Endothelial cell of umbilical vein (primary cell): ENCODE measurements at regions not wholly inside any gene's neighbourhood (a gene's known extent, or its start where the extent isn't known, plus 50 kb on each side); places are given as distances from the start of the nearest gene placed in this dataset.

ENCODE experiments used
- BruUV-seq: library from RNA; stranded (reverse); fragments of 400-500 nt; replicated peaks from 2 replicates; lab custom pipeline; 2021; lab: Mats Ljungman, UMichigan
- CTCF ChIA-PET: fragments of 300-600, 350-600 bp; sonication (Branson Sonifier 250); formaldehyde crosslinking; loops from one replicate; lab custom pipeline; 2021; ENCODE audit warnings: antibody characterized with exemption, inconsistent platforms; lab: Charles Lee
- POLR2A ChIA-PET: fragments of 300-600, 350-600 bp; sonication (Branson Sonifier 250); formaldehyde crosslinking; loops from one replicate; lab custom pipeline; 2021; ENCODE audit warnings: antibody characterized with exemption, inconsistent platforms; lab: Charles Lee
- DNase-seq: peaks from one replicate; pipeline ENCODE4 v3.0.0-alpha.2; 2011; ENCODE audit warnings: low read depth, low spot score
- FAIRE-seq: peaks from 2 replicates; lab custom pipeline; 2011; peaks lifted over from hg19 to GRCh38; lab: Jason Lieb, UNC
- H2AFZ ChIP-seq: 2 replicates; pipeline ENCODE4 v1.6.0; 2012; ENCODE audit warnings: low read depth, low read length, control low read depth, inconsistent platforms
- H3K27ac ChIP-seq: 2 replicates; pipeline ENCODE4 v1.5.1; 2011; ENCODE audit warnings: low read depth, mild to moderate bottlenecking, control low read depth, low read length, moderate library complexity; ENCODE audit not compliant: insufficient read depth
- H3K27me3 ChIP-seq, 2 experiments: 2 replicates each; pipeline versions ENCODE4 v1.6.0 to v1.6.1; 2011; ENCODE audit warnings: low read length in 2 of 2, mixed read lengths in 1 of 2; ENCODE audit not compliant: control insufficient read depth in 2 of 2, insufficient read depth in 2 of 2
- H3K36me3 ChIP-seq, 2 experiments: 2 replicates in 1 of 2; 3 replicates in 1 of 2; pipeline ENCODE4 v1.5.1; 2011; ENCODE audit warnings: low read length in 2 of 2, mild to moderate bottlenecking in 1 of 2, moderate library complexity in 1 of 2; ENCODE audit not compliant: control insufficient read depth in 2 of 2, insufficient read depth in 2 of 2; ENCODE audit errors: extremely low read depth in 1 of 2
- H3K4me1 ChIP-seq: 3 replicates; pipeline ENCODE4 v1.5.1; 2011; ENCODE audit warnings: mild to moderate bottlenecking, low read length; ENCODE audit not compliant: control insufficient read depth, insufficient read depth; ENCODE audit errors: extremely low read depth
- H3K4me2 ChIP-seq: 2 replicates; pipeline ENCODE4 v1.6.1; 2011; ENCODE audit warnings: low read length, control low read depth, mixed read lengths; ENCODE audit not compliant: insufficient read depth
- H3K4me3 ChIP-seq, 3 experiments: fragments of 200-600 bp in 1 of 3; sonication (generic), shearing (Covaris generic) in 1 of 3; replicated peaks in 1 of 3; 2 replicates each; pipeline ENCODE4 v1.5.1; 2011 to 2016; ENCODE audit warnings: control low read depth in 3 of 3, low read length in 3 of 3, mild to moderate bottlenecking in 2 of 3, inconsistent platforms in 1 of 3, low read depth in 1 of 3, moderate library complexity in 1 of 3; ENCODE audit not compliant: insufficient read depth in 1 of 3
- H3K79me2 ChIP-seq: 2 replicates; pipeline ENCODE4 v1.6.0; 2012; ENCODE audit warnings: low read length, inconsistent platforms; ENCODE audit not compliant: control insufficient read depth, insufficient read depth
- H3K9ac ChIP-seq: replicated peaks from 2 replicates; pipeline ENCODE3; 2011; ENCODE audit warnings: low read length, control low read depth; ENCODE audit not compliant: insufficient read depth; ENCODE audit errors: extremely low read depth
- H3K9me1 ChIP-seq: replicated peaks from 3 replicates; pipeline ENCODE4 v1.6.0; 2011; ENCODE audit warnings: mild to moderate bottlenecking, low read length; ENCODE audit not compliant: control insufficient read depth, insufficient read depth; ENCODE audit errors: extremely low read depth
- H3K9me3 ChIP-seq: replicated peaks from 2 replicates; pipeline ENCODE4 v1.5.1; 2012; ENCODE audit warnings: low read length, inconsistent platforms; ENCODE audit not compliant: control insufficient read depth, insufficient read depth
- H4K20me1 ChIP-seq: replicated peaks from 2 replicates; pipeline ENCODE3; 2011; ENCODE audit warnings: mild to moderate bottlenecking, low read length; ENCODE audit not compliant: control insufficient read depth, insufficient read depth; ENCODE audit errors: extremely low read depth
- EZH2 ChIP-seq: IDR thresholded peaks from 2 replicates; pipeline ENCODE4 v1.6.1; 2012; ENCODE audit warnings: borderline replicate concordance, low read depth, mild to moderate bottlenecking, moderate library complexity, low read length, inconsistent platforms; ENCODE audit not compliant: severe bottlenecking
- FOS ChIP-seq: IDR thresholded peaks from 2 replicates; pipeline ENCODE4 v1.6.1; 2011; ENCODE audit warnings: mild to moderate bottlenecking, low read length, moderate library complexity, borderline replicate concordance; ENCODE audit not compliant: insufficient read depth
- JUN ChIP-seq: IDR thresholded peaks from 2 replicates; pipeline ENCODE4 v1.6.1; 2011; ENCODE audit warnings: borderline replicate concordance, low read depth; ENCODE audit not compliant: insufficient read length, insufficient read depth
- MYC ChIP-seq: IDR thresholded peaks from one replicate; pipeline ENCODE4 v1.6.1; 2011; ENCODE audit warnings: mild to moderate bottlenecking, low read depth, low read length
- POLR2A ChIP-seq: IDR thresholded peaks from 2 replicates; pipeline ENCODE4 v1.6.1; 2012; ENCODE audit warnings: low read depth, mild to moderate bottlenecking, control low read depth, low read length
- POLR2AphosphoS5 ChIP-seq: IDR thresholded peaks from 2 replicates; pipeline ENCODE4 v1.6.1; 2012; ENCODE audit warnings: low read depth, mild to moderate bottlenecking, control low read depth, low read length, moderate library complexity; ENCODE audit not compliant: insufficient read depth
- dilution Hi-C: fragments of 300-500 bp; cut with MboI; formaldehyde crosslinking; loops from one replicate; pipeline ENCODE4 v1.15.0; 2019; ENCODE audit warnings: low sequenced_read_pairs; ENCODE audit not compliant: extremely low pct_ligation_motif_present
- intact Hi-C: fragments of 100-400 bp; cut with micrococcal nuclease; formaldehyde crosslinking; loops from one replicate; pipeline ENCODE4 v1.10.0; 2022
- TF ChIP-seq, protein P1 (sequence below), 2 donors: IDR thresholded peaks; 1 replicate in 1 of 2; 2 replicates in 1 of 2; pipeline ENCODE4 v1.5.1; 2011; ENCODE audit warnings: low read length in 2 of 2, mild to moderate bottlenecking in 2 of 2, moderate library complexity in 2 of 2, control low read depth in 1 of 2, inconsistent platforms in 1 of 2, low read depth in 1 of 2; ENCODE audit not compliant: insufficient read depth in 1 of 2; ENCODE audit errors: extremely low read depth in 1 of 2

DNA sequence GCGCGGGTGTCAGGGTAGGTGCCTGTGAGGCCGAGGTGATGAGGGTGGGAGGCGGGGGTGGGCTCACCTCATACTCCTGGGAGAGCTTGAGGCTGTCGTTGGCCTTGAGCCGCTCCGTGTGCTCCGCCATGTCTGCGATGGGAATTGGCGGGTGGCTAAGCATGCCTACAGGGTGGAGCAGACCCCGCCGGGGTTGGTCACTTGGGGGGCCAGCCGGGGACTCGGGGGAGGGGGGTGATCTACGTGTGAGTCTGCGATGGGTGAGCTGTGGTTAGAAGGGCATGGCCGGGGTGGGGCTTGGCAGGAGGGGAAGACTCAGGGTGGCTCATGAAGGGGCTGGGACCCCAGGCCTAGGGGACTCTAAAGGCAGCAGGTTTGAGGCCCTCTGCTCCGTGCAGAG, 125.2 kb downstream of the PTPRS start:
- no peak overlapping the region for H3K4me3 ChIP-seq
- H3K9ac ChIP-seq: no peak overlapping the region
- dilution Hi-C loops: no loop called here
- H3K79me2 ChIP-seq: no peaks in the 10 kb centered on the region
- no peak overlapping the region for H3K4me2 ChIP-seq
- ChIA-PET POLR2A (no interaction called here), CTCF (no interaction called here)
- no peaks in the 10 kb centered on the region for H4K20me1 ChIP-seq
- no peak for TF ChIP-seq MYC
- TF ChIP-seq JUN: no peak
- no peak for TF ChIP-seq POLR2AphosphoS5
- no peak for TF ChIP-seq FOS
- intact Hi-C loops: no loop called here
- no peaks in the 10 kb centered on the region for H3K36me3 ChIP-seq
- H3K27ac ChIP-seq: no peak overlapping the region
- H3K4me1 ChIP-seq: no peaks in the 10 kb centered on the region
- BruUV-seq: no TSS peak
- no peaks in the 10 kb centered on the region for H3K27me3 ChIP-seq
- no peak overlapping the region for H2AFZ ChIP-seq
- H3K9me1 ChIP-seq: no peaks in the 10 kb centered on the region
- H3K9me3 ChIP-seq: no peaks in the 10 kb centered on the region
- FAIRE-seq (no peak), DNase-seq (no peak)

DNA sequence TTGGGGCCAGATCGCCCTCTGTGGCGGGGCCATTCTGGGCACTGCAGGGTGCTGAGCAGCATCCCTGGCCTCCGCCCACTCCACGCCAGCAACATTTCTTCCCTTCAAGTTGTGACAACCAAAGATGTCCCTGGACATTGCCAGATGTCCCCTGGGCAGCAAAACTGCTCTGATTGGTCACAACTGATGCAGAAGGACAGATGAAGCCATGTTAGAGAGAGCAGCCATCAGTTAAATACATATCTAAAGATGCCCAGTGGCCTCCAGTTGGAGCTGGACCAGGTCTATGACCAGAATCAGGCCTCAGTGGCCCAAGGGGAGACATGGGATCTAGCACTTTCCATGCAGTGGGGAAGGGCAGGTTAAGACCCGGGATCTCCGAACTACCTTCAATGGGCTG, 125.7 kb downstream of the PTPRS start:
- CTCF ChIA-PET: no interaction called here
- POLR2A ChIA-PET: no interaction called here

More for the DNA sequence above, 125.7 kb downstream of the PTPRS start:
- dilution Hi-C loops (no loop called here), intact Hi-C loops (no loop called here)
- no peak overlapping the region for H3K4me2 ChIP-seq
- H3K9me3 ChIP-seq: no peaks in the 10 kb centered on the region
- FAIRE-seq (no peak), DNase-seq (no peak)
- no peaks in the 10 kb centered on the region for H3K36me3 ChIP-seq
- no peak overlapping the region for H2AFZ ChIP-seq
- no peak overlapping the region for H3K27ac ChIP-seq
- H3K4me3 ChIP-seq: no peak overlapping the region
- BruUV-seq: no TSS peak
- H3K9ac ChIP-seq: no peak overlapping the region
- H4K20me1 ChIP-seq: no peaks in the 10 kb centered on the region
- H3K9me1 ChIP-seq: no peaks in the 10 kb centered on the region
- H3K27me3 ChIP-seq: no peaks in the 10 kb centered on the region
- TF ChIP-seq FOS (no peak), POLR2A (no peak), MYC (no peak), POLR2AphosphoS5 (no peak), EZH2 (no peak)
- TF ChIP-seq, protein P1, sequence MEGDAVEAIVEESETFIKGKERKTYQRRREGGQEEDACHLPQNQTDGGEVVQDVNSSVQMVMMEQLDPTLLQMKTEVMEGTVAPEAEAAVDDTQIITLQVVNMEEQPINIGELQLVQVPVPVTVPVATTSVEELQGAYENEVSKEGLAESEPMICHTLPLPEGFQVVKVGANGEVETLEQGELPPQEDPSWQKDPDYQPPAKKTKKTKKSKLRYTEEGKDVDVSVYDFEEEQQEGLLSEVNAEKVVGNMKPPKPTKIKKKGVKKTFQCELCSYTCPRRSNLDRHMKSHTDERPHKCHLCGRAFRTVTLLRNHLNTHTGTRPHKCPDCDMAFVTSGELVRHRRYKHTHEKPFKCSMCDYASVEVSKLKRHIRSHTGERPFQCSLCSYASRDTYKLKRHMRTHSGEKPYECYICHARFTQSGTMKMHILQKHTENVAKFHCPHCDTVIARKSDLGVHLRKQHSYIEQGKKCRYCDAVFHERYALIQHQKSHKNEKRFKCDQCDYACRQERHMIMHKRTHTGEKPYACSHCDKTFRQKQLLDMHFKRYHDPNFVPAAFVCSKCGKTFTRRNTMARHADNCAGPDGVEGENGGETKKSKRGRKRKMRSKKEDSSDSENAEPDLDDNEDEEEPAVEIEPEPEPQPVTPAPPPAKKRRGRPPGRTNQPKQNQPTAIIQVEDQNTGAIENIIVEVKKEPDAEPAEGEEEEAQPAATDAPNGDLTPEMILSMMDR (IDR thresholded peaks at IDR 0.05; ENCODE audit: extremely low read depth in 1 of 2, insufficient read depth in 1 of 2, low read depth in 1 of 2, low read length in 2 of 2): no peak
- H3K79me2 ChIP-seq: no peaks in the 10 kb centered on the region
- H3K4me1 ChIP-seq: no peaks in the 10 kb centered on the region
